GM12878 (cell line): ENCODE measurements at regions not wholly inside any gene's neighbourhood (a gene's known extent, or its start where the extent isn't known, plus 50 kb on each side); places are given as distances from the start of the nearest gene placed in this dataset.

Experiments
- DPF2 ChIP-seq: fragments of 450-650 bp; IDR thresholded peaks from 2 replicates; pipeline ENCODE4 v1.6.1; 2017; ENCODE audit warnings: mild to moderate bottlenecking
- HDAC6 ChIP-seq: fragments of 200-600 bp; sonication (generic); IDR thresholded peaks from one replicate; pipeline ENCODE4 v1.8.0; 2017; ENCODE audit warnings: antibody characterized with exemption; ENCODE audit not compliant: unreplicated experiment
- JUNB ChIP-seq: IDR thresholded peaks from 2 replicates; pipeline ENCODE4 v1.6.1; 2016; ENCODE audit warnings: antibody characterized with exemption, mild to moderate bottlenecking
- NRF1 ChIP-seq: conservative IDR thresholded peaks from 2 replicates; pipeline ENCODE4 v1.6.1; 2011; ENCODE audit warnings: mild to moderate bottlenecking, low read depth, low read length, improper control_type of control experiment
- POLR2AphosphoS5 ChIP-seq: IDR thresholded peaks from 2 replicates; pipeline ENCODE4 v1.6.1; 2011; ENCODE audit warnings: mild to moderate bottlenecking, low read length, inconsistent platforms
- ZBTB33 ChIP-seq: fragments of 450-650 bp; IDR thresholded peaks from 2 replicates; pipeline ENCODE4 v1.6.1; 2017; ENCODE audit warnings: mild to moderate bottlenecking
- TF ChIP-seq, protein P1 (sequence below): IDR thresholded peaks from 2 replicates; pipeline ENCODE4 v1.6.1; 2011; ENCODE audit warnings: borderline replicate concordance, low read depth, mild to moderate bottlenecking, moderate library complexity, low read length; ENCODE audit not compliant: insufficient read depth, poor library complexity, severe bottlenecking
- TF ChIP-seq, protein P2 (sequence below): IDR thresholded peaks from 2 replicates; pipeline ENCODE4 v1.6.1; 2012; ENCODE audit warnings: low read depth, low read length, improper control_type of control experiment
- TF ChIP-seq, protein P3 (sequence below): IDR thresholded peaks from 2 replicates; pipeline ENCODE4 v1.6.1; 2012; ENCODE audit warnings: low read length, inconsistent platforms
- TF ChIP-seq, protein P4 (sequence below), 3 experiments: IDR thresholded peaks in 2 of 3; conservative IDR thresholded peaks in 1 of 3; 2 replicates each; pipeline ENCODE4 v1.5.1; 2011; ENCODE audit warnings: low read depth in 3 of 3, low read length in 3 of 3, mild to moderate bottlenecking in 3 of 3, control low read depth in 2 of 3, moderate library complexity in 2 of 3, inconsistent platforms in 1 of 3, mixed read lengths in 1 of 3; ENCODE audit not compliant: control insufficient read depth in 2 of 3, insufficient read depth in 1 of 3; ENCODE audit errors: extremely low read depth in 1 of 3

- TF ChIP-seq NRF1 (no peak), ZBTB33 (no peak), POLR2AphosphoS5 (no peak), DPF2 (no peak), HDAC6 (no peak), JUNB (no peak)
- TF ChIP-seq, protein P1, sequence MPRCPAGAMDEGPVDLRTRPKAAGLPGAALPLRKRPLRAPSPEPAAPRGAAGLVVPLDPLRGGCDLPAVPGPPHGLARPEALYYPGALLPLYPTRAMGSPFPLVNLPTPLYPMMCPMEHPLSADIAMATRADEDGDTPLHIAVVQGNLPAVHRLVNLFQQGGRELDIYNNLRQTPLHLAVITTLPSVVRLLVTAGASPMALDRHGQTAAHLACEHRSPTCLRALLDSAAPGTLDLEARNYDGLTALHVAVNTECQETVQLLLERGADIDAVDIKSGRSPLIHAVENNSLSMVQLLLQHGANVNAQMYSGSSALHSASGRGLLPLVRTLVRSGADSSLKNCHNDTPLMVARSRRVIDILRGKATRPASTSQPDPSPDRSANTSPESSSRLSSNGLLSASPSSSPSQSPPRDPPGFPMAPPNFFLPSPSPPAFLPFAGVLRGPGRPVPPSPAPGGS, result no peak
- TF ChIP-seq, protein P2, sequence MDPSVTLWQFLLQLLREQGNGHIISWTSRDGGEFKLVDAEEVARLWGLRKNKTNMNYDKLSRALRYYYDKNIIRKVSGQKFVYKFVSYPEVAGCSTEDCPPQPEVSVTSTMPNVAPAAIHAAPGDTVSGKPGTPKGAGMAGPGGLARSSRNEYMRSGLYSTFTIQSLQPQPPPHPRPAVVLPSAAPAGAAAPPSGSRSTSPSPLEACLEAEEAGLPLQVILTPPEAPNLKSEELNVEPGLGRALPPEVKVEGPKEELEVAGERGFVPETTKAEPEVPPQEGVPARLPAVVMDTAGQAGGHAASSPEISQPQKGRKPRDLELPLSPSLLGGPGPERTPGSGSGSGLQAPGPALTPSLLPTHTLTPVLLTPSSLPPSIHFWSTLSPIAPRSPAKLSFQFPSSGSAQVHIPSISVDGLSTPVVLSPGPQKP, result no peak
- TF ChIP-seq, protein P3, sequence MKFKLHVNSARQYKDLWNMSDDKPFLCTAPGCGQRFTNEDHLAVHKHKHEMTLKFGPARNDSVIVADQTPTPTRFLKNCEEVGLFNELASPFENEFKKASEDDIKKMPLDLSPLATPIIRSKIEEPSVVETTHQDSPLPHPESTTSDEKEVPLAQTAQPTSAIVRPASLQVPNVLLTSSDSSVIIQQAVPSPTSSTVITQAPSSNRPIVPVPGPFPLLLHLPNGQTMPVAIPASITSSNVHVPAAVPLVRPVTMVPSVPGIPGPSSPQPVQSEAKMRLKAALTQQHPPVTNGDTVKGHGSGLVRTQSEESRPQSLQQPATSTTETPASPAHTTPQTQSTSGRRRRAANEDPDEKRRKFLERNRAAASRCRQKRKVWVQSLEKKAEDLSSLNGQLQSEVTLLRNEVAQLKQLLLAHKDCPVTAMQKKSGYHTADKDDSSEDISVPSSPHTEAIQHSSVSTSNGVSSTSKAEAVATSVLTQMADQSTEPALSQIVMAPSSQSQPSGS, result no peak
- TF ChIP-seq, protein P4, sequence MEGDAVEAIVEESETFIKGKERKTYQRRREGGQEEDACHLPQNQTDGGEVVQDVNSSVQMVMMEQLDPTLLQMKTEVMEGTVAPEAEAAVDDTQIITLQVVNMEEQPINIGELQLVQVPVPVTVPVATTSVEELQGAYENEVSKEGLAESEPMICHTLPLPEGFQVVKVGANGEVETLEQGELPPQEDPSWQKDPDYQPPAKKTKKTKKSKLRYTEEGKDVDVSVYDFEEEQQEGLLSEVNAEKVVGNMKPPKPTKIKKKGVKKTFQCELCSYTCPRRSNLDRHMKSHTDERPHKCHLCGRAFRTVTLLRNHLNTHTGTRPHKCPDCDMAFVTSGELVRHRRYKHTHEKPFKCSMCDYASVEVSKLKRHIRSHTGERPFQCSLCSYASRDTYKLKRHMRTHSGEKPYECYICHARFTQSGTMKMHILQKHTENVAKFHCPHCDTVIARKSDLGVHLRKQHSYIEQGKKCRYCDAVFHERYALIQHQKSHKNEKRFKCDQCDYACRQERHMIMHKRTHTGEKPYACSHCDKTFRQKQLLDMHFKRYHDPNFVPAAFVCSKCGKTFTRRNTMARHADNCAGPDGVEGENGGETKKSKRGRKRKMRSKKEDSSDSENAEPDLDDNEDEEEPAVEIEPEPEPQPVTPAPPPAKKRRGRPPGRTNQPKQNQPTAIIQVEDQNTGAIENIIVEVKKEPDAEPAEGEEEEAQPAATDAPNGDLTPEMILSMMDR (IDR thresholded peaks at IDR 0.05 in 2 of 3, conservative IDR thresholded peaks at IDR 0.05 in 1 of 3; ENCODE audit: control insufficient read depth in 2 of 3, extremely low read depth in 1 of 3, insufficient read depth in 1 of 3, low read depth in 3 of 3, low read length in 3 of 3), result no peak
These were observed 295.3 kb upstream of the RGS6 start for GRCh38 chr14:71636820-71637471.
